ENCODE measurements at regions not wholly inside any gene's neighbourhood (a gene's known extent, or its start where the extent isn't known, plus 50 kb on each side); places are given as distances from the start of the nearest gene placed in this dataset.

DNA sequence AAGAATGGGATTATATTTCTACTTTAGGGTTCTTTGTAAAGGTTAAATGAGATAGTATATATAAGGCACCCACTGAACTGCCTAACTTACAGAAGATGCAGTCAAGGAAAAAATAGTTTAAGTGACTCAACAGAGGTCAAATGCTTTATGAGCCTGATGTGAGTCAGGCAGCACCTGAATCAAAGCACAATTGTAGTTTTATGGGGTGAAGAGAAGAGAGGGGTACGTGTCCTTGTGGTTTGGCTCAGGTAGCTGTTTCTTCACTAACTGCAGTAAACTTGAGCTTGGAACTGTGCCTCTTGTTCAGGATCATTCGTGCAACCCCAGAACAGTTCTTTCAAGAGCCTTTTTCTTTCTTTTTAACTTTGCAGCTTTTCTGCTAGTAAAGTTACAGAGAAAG, 125.2 kb upstream of the SPON1 start (continued):
- TF ChIP-seq EZH2 (IDR thresholded peaks at IDR 0.05; ENCODE audit: low read depth, unreplicated experiment), result no peak
- TF ChIP-seq POLR2AphosphoS5 (IDR thresholded peaks at IDR 0.05; ENCODE audit: low read depth), result no peak
- no peak for TF ChIP-seq ZNF331 (CRISPR knock-in tag; IDR thresholded peaks at IDR 0.05; ENCODE audit: low read depth)
- no peak for TF ChIP-seq CREB1 (CRISPR knock-in tag; IDR thresholded peaks at IDR 0.05; ENCODE audit: low read depth)
- no peak for TF ChIP-seq JUNB (IDR thresholded peaks at IDR 0.05; ENCODE audit: unreplicated experiment)

GRCh38 chr11:13841393-13841792, 121.1 kb upstream of the SPON1 start:
- H3K36me3 ChIP-seq (ENCODE audit: insufficient read depth), result no peaks in the 10 kb centered on the region
- Mint-ChIP-seq H3K36me3 (ENCODE audit: low read depth) (no peaks in the 10 kb centered on the region), H3K9me3 (no peaks in the 10 kb centered on the region), H3K4me1 (peaks cover 9% of the 10 kb centered on the region), H3K27me3 (ENCODE audit: insufficient read depth, low read depth, poor library complexity) (no peaks in the 10 kb centered on the region), H3K27ac (no peak overlapping the region), H3K4me3 (no peak overlapping the region)
- no peak for DNase-seq (ENCODE audit: low spot score)
- no peaks in the 10 kb centered on the region for H4K20me1 ChIP-seq (replicated peaks; ENCODE audit: insufficient read depth)
- ATAC-seq, result no peak
- no peaks in the 10 kb centered on the region for H3K79me2 ChIP-seq (replicated peaks; ENCODE audit: insufficient read depth)
- TF ChIP-seq JUNB (IDR thresholded peaks at IDR 0.05; ENCODE audit: unreplicated experiment) (no peak), NANOG (IDR thresholded peaks at IDR 0.05; ENCODE audit: borderline replicate concordance) (no peak), ZNF331 (CRISPR knock-in tag; IDR thresholded peaks at IDR 0.05; ENCODE audit: low read depth) (no peak)
- H3K27ac ChIP-seq (ENCODE audit: low read depth), result no peak overlapping the region
- no peaks in the 10 kb centered on the region for H3K9me2 ChIP-seq (ENCODE audit: insufficient read depth)
- no peak overlapping the region for H2AFZ ChIP-seq
- H3K4me1 ChIP-seq (ENCODE audit: insufficient read depth), result no peaks in the 10 kb centered on the region
- H3K27me3 ChIP-seq (ENCODE audit: insufficient read depth), result no peaks in the 10 kb centered on the region
- H3K4me2 ChIP-seq, result no peak overlapping the region
- H3F3A ChIP-seq (replicated peaks; ENCODE audit: low read depth), result no peaks in the 10 kb centered on the region
- H3K4me3 ChIP-seq, result no peak overlapping the region

GRCh38 chr11:13848031-13848430, 114.5 kb upstream of the SPON1 start:
- Mint-ChIP-seq H3K4me1 (peaks cover 7% of the 10 kb centered on the region; the same call in 1 of the 3 replicates), H3K4me3 (no peak overlapping the region), H3K36me3 (ENCODE audit: low read depth) (no peaks in the 10 kb centered on the region), H3K27me3 (ENCODE audit: insufficient read depth, low read depth, poor library complexity) (no peaks in the 10 kb centered on the region), H3K27ac (no peak overlapping the region), H3K9me3 (no peaks in the 10 kb centered on the region)
- Histone ChIP-seq H3K27me3 (ENCODE audit: insufficient read depth) (no peaks in the 10 kb centered on the region), H4K20me1 (replicated peaks; ENCODE audit: insufficient read depth) (no peaks in the 10 kb centered on the region), H3F3A (replicated peaks; ENCODE audit: low read depth) (no peaks in the 10 kb centered on the region), H3K27ac (ENCODE audit: low read depth) (no peak overlapping the region), H3K4me1 (ENCODE audit: insufficient read depth) (no peaks in the 10 kb centered on the region), H3K79me2 (replicated peaks; ENCODE audit: insufficient read depth) (no peaks in the 10 kb centered on the region), H2AFZ (peak overlapping the region; percentile 80; the same call in 1 of the 2 replicates), H3K36me3 (ENCODE audit: insufficient read depth) (no peaks in the 10 kb centered on the region), H3K4me2 (no peak overlapping the region), H3K4me3 (no peak overlapping the region), H3K9me2 (ENCODE audit: insufficient read depth) (no peaks in the 10 kb centered on the region)
- TF ChIP-seq NANOG (IDR thresholded peaks at IDR 0.05; ENCODE audit: borderline replicate concordance) (no peak), POLR2AphosphoS5 (IDR thresholded peaks at IDR 0.05; ENCODE audit: low read depth) (no peak), EZH2 (IDR thresholded peaks at IDR 0.05; ENCODE audit: low read depth, unreplicated experiment) (no peak), REST (IDR thresholded peaks at IDR 0.05; ENCODE audit: unreplicated experiment) (no peak)
- no peak for ATAC-seq
- DNase-seq (ENCODE audit: low spot score), result no peak
